HEK293T (cell line): ENCODE measurements at regions not wholly inside any gene's neighbourhood (a gene's known extent, or its start where the extent isn't known, plus 50 kb on each side); places are given as distances from the start of the nearest gene placed in this dataset.

ENCODE experiments used
- CTCF ChIA-PET: fragments of 350-600 bp; formaldehyde crosslinking; extraction: SDS; loops from one replicate; lab custom pipeline; 2021; ENCODE audit warnings: antibody characterized with exemption, inconsistent platforms; lab: Yijun Ruan, JAX
- POLR2A ChIA-PET: fragments of 350-600 bp; formaldehyde crosslinking; extraction: SDS; loops from one replicate; lab custom pipeline; 2020; ENCODE audit warnings: antibody characterized with exemption, inconsistent platforms; lab: Yijun Ruan, JAX
- DNase-seq: peaks from one replicate; pipeline ENCODE4 v3.0.0; 2012; ENCODE audit warnings: mixed read lengths; ENCODE audit errors: extremely low spot score
- ARNT ChIP-seq: fragments of 450-650 bp; IDR thresholded peaks from 2 replicates; pipeline ENCODE4 v1.6.1; 2017; ENCODE audit warnings: mild to moderate bottlenecking
- BHLHE40 ChIP-seq: fragments of 450-650 bp; IDR thresholded peaks from 2 replicates; pipeline ENCODE4 v1.6.1; 2016; ENCODE audit warnings: mild to moderate bottlenecking, moderate library complexity, borderline replicate concordance
- CTBP1 ChIP-seq: fragments of 450-650 bp; IDR thresholded peaks from 2 replicates; pipeline ENCODE4 v1.6.1; 2016; ENCODE audit warnings: borderline replicate concordance
- ELF4 ChIP-seq: fragments of 450-650 bp; IDR thresholded peaks from 2 replicates; pipeline ENCODE4 v1.6.1; 2017; ENCODE audit warnings: antibody characterized with exemption
- FOXA1 ChIP-seq: fragments of 450-650 bp; IDR thresholded peaks from 2 replicates; pipeline ENCODE4 v1.6.1; 2016; ENCODE audit warnings: mild to moderate bottlenecking
- FOXK2 ChIP-seq: fragments of 450-650 bp; IDR thresholded peaks from 2 replicates; pipeline ENCODE4 v1.6.1; 2016; ENCODE audit warnings: mild to moderate bottlenecking
- FOXM1 ChIP-seq: fragments of 450-650 bp; IDR thresholded peaks from 2 replicates; pipeline ENCODE4 v1.6.1; 2017; ENCODE audit warnings: mild to moderate bottlenecking, borderline replicate concordance
- HDGF ChIP-seq: fragments of 450-650 bp; IDR thresholded peaks from 2 replicates; pipeline ENCODE4 v1.6.1; 2017; ENCODE audit warnings: antibody characterized with exemption, borderline replicate concordance
- L3MBTL2 ChIP-seq: fragments of 450-650 bp; conservative IDR thresholded peaks from 2 replicates; pipeline ENCODE4 v1.6.1; 2016; ENCODE audit warnings: mild to moderate bottlenecking
- LEF1 ChIP-seq: fragments of 450-650 bp; IDR thresholded peaks from 2 replicates; pipeline ENCODE4 v1.6.1; 2017; ENCODE audit warnings: mild to moderate bottlenecking, borderline replicate concordance
- NFRKB ChIP-seq: fragments of 450-650 bp; IDR thresholded peaks from 2 replicates; pipeline ENCODE4 v1.6.1; 2016; ENCODE audit warnings: mild to moderate bottlenecking, moderate library complexity
- SP1 ChIP-seq: fragments of 450-650 bp; IDR thresholded peaks from 2 replicates; pipeline ENCODE4 v1.6.1; 2017
- SUZ12 ChIP-seq: fragments of 450-650 bp; IDR thresholded peaks from 2 replicates; pipeline ENCODE4 v1.6.1; 2016; ENCODE audit warnings: mild to moderate bottlenecking
- TARDBP ChIP-seq: fragments of 450-650 bp; IDR thresholded peaks from 2 replicates; pipeline ENCODE4 v1.6.1; 2016
- ZNF384 ChIP-seq: fragments of 450-650 bp; IDR thresholded peaks from 2 replicates; pipeline ENCODE4 v1.6.1; 2016
- TF ChIP-seq, protein P1 (sequence below): fragments of 450-650 bp; IDR thresholded peaks from 2 replicates; pipeline ENCODE4 v1.6.1; 2016

DNA sequence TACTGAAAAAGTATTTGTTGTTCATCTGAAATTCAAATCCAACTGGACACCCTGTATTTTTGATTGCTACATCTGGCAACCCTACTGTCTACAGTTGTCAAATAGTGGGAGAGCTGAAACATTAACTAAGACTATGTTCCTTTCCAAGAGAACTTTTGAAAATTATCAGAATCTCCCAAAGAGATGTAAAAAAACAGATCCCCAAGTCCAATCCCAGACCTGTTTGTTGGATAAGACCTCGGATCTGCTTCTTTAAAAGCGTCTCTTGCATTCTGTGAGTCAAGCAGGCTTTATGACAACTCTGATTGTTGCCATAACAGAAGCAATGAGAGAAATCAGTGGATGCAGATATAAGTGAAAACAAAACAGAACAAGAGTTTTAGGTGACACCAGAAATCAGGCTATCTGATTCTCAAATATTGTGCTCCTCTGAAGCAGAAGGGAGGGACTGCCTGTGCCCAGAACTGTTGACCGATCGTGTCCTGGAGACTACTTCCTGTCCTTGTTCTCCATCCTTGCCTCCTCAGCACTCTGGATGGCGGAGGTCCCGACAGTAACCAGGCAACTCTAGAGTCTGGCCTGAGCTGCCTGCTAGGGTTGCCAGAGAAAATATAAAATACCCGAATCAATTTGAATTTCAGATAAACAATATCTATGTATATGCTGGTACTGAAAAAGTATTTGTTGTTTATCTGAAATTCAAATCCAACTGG is 853.8 kb downstream of the MAFB start:
- CTCF ChIA-PET = no interaction called here
- DNase-seq = no peak
- POLR2A ChIA-PET = no interaction called here
- no peak for TF ChIP-seq ZNF384
- no peak for TF ChIP-seq ARNT
- no peak for TF ChIP-seq TARDBP
- TF ChIP-seq BHLHE40 = no peak
- TF ChIP-seq, protein P1, sequence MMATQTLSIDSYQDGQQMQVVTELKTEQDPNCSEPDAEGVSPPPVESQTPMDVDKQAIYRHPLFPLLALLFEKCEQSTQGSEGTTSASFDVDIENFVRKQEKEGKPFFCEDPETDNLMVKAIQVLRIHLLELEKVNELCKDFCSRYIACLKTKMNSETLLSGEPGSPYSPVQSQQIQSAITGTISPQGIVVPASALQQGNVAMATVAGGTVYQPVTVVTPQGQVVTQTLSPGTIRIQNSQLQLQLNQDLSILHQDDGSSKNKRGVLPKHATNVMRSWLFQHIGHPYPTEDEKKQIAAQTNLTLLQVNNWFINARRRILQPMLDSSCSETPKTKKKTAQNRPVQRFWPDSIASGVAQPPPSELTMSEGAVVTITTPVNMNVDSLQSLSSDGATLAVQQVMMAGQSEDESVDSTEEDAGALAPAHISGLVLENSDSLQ = no peak
- TF ChIP-seq ELF4 = no peak
- no peak for TF ChIP-seq CTBP1
- no peak for TF ChIP-seq FOXA1
- TF ChIP-seq SUZ12 = no peak
- TF ChIP-seq HDGF = no peak
- TF ChIP-seq L3MBTL2 = no peak
- no peak for TF ChIP-seq NFRKB

DNA sequence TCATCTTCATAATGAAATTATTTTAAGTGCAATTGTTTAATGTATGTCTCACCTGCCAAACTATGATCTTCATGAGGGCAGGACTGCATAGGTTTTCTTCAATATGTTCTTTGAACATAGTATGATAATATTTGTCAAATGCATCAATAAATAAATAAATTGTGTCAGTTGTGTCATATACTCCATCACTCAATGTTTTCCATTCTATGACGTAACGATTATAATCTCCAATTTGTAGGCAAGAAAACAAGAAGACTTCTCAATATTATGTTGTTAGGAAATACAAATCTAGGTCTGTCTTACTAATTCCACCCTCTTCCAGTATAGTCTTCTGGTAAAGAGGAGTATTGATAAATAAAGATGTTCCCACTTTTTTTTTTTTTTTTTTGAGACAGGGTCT is 858.1 kb downstream of the MAFB start:
- CTCF ChIA-PET = interaction anchor here (2.2 kb wide), 1 partner anchor 43 kb away, joined by 21 read pairs; no protein-coding TSS in a partner anchor
- DNase-seq = no peak
- POLR2A ChIA-PET = no interaction called here
- no peak for TF ChIP-seq ELF4
- TF ChIP-seq LEF1 = no peak

DNA sequence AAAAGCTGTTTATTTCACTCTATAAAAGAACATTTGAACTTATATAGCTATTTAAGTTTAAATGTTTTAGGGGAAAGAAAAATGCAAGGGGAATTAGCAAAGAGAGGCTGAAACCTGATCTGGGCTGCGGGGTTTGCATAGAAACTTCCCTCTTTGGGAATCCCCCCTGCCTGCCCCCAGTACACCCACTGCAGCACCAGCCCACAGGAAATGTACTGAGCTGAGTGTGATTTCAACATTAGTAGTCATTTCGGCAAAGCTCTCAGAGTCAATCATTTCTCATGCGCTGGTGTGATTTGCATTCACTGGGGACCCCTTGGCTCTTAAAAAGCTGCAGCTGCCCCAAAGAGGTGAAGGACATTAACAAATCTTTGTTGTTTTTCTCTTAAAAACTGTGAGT is 859.4 kb downstream of the MAFB start:
- POLR2A ChIA-PET = interaction anchor here (0.7 kb wide), 1 partner anchor 44 kb away, joined by 3 read pairs; no protein-coding TSS in a partner anchor
- TF ChIP-seq LEF1 = no peak
- TF ChIP-seq, protein P1 = no peak
- no peak for TF ChIP-seq SP1
- TF ChIP-seq NFRKB = no peak
- no peak for TF ChIP-seq SUZ12
- no peak for TF ChIP-seq ZNF384
- no peak for TF ChIP-seq CTBP1
- no peak for TF ChIP-seq FOXM1
- no peak for TF ChIP-seq FOXK2
- TF ChIP-seq ARNT = no peak
- no peak for TF ChIP-seq HDGF
- TF ChIP-seq ELF4 = no peak
- TF ChIP-seq BHLHE40 = no peak
- TF ChIP-seq L3MBTL2 = no peak
- TF ChIP-seq TARDBP = no peak
- DNase-seq = no peak
- CTCF ChIA-PET = interaction anchor here (0.7 to 2.2 kb wide), 5 partner anchors 20 to 1134 kb away, joined by 3 to 21 read pairs (median 4); no protein-coding TSS in a partner anchor

DNA sequence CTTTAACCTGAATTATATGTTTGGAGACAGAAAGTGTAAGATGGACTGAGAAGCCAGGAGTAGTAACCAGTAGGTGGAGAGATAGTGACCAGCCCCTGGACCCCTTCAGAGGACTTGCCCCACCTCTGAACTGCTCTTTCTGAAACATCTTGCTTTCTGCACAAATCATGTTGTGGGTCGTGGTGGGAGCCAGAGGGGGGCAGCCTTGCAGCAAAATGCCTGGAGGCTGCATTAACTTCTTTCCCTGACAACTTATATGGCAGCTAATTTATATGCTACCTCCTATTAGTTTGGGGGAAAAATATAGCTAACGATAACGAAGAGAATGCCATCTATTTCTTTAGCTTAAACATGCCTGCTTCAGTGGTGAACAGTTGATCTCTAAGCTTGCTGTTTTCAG is 859.8 kb downstream of the MAFB start:
- peak; percentile 12 for DNase-seq
- ChIA-PET CTCF (interaction anchor here (0.7 to 2.2 kb wide), 6 partner anchors 19 to 1134 kb away, joined by 3 to 21 read pairs (median 4); no protein-coding TSS in a partner anchor), POLR2A (interaction anchor here (0.7 kb wide), 1 partner anchor 45 kb away, joined by 3 read pairs; no protein-coding TSS in a partner anchor)
- no peak for TF ChIP-seq ELF4
- TF ChIP-seq CTBP1 = no peak
- TF ChIP-seq ARNT = no peak
- TF ChIP-seq BHLHE40 = no peak
- no peak for TF ChIP-seq LEF1

DNA sequence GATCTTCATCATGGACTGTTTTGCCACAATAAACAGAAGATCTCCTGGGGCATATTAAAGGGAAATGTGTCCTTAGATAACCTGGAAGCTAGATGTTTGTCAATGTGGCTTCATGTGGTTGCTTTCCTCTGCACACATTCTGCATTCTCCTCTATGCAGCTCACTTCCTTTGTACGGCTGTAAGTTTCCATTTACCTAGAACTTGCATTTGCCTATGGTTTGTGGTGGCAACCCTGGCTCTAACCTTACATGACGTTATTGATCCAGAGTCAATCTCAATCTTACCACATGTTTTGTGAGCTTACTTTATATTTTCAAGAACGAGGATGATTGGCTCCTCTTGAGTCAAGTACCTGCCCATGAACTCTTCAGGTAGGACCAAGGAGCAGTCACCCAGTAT is 863.1 kb downstream of the MAFB start:
- DNase-seq = no peak
- ChIA-PET CTCF (no interaction called here), POLR2A (no interaction called here)
- TF ChIP-seq L3MBTL2 (no peak), NFRKB (no peak), SUZ12 (no peak), FOXM1 (no peak), HDGF (no peak), BHLHE40 (no peak)

DNA sequence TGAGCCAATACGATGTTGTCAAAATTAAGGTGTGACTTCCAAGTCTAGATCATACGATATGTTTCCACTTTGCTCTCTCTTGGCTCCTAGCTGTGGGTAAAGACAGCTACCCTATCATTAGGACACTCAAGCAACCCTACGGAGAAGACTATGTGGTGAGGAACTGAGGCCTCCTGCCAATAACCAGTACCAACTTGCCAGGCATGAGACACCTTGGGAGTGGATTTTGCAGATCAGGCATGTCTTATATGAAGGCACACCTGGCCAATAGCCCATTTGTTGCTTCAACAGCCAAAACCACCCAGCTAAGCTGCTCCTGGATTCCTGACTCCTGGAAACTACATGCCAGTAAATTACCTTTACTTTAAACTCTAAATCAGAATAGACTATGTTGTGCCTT is 863.4 kb downstream of the DHX35 start:
- no peak for DNase-seq
- ChIA-PET POLR2A (no interaction called here), CTCF (no interaction called here)
- no peak for TF ChIP-seq FOXM1
- TF ChIP-seq HDGF = no peak
- TF ChIP-seq ARNT = no peak
- no peak for TF ChIP-seq ELF4
- no peak for TF ChIP-seq ZNF384
- no peak for TF ChIP-seq BHLHE40
- no peak for TF ChIP-seq FOXK2
- TF ChIP-seq SUZ12 = no peak
- no peak for TF ChIP-seq SP1
- TF ChIP-seq, protein P1 = no peak
